Epithelial cell of proximal tubule (primary cell): ENCODE measurements at regions not wholly inside any gene's neighbourhood (a gene's known extent, or its start where the extent isn't known, plus 50 kb on each side); places are given as distances from the start of the nearest gene placed in this dataset.

ENCODE experiments used
- DNase-seq: peaks from one replicate; pipeline ENCODE4 v3.0.0-alpha.2; 2011; ENCODE audit warnings: low read depth
- H3K4me3 ChIP-seq: 2 replicates; pipeline ENCODE4 v1.5.1; 2011; ENCODE audit warnings: low read depth, mild to moderate bottlenecking, low read length
- TF ChIP-seq, protein P1 (sequence below): conservative IDR thresholded peaks from 2 replicates; pipeline ENCODE4 v1.5.1; 2012; ENCODE audit warnings: low read depth, mild to moderate bottlenecking, low read length

DNA sequence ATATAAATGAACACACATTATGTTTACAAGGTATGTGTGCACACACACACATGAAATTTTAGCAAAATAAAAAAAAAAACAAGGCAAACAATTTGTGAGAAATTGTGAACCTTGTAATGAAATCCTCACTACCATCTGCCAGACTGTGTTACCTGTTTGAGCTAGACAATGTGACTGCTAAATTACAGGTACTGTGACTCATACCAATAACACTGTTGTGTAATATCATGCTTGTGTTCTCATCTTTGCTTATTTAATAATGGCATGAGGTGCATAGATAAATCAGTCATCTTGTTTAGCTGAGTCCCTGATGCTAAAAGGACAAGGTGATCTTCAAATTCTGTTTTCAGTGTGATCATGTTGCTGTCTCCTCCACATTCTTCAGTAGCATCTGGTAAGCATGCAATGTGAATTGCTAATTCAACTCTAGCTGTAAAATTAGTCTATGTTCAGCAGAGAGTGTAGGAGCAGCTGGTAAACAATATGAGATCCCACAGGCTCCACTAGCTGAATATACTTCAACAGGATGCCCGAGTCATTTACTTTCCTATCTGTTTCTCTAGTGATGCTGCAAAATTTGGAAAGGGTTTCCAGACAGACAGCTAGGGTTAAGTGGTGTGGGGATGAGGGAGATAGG, 966.3 kb upstream of the C9orf72 start:
- TF ChIP-seq, protein P1, sequence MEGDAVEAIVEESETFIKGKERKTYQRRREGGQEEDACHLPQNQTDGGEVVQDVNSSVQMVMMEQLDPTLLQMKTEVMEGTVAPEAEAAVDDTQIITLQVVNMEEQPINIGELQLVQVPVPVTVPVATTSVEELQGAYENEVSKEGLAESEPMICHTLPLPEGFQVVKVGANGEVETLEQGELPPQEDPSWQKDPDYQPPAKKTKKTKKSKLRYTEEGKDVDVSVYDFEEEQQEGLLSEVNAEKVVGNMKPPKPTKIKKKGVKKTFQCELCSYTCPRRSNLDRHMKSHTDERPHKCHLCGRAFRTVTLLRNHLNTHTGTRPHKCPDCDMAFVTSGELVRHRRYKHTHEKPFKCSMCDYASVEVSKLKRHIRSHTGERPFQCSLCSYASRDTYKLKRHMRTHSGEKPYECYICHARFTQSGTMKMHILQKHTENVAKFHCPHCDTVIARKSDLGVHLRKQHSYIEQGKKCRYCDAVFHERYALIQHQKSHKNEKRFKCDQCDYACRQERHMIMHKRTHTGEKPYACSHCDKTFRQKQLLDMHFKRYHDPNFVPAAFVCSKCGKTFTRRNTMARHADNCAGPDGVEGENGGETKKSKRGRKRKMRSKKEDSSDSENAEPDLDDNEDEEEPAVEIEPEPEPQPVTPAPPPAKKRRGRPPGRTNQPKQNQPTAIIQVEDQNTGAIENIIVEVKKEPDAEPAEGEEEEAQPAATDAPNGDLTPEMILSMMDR = no peak
- H3K4me3 ChIP-seq = no peak overlapping the region
- no peak for DNase-seq

DNA sequence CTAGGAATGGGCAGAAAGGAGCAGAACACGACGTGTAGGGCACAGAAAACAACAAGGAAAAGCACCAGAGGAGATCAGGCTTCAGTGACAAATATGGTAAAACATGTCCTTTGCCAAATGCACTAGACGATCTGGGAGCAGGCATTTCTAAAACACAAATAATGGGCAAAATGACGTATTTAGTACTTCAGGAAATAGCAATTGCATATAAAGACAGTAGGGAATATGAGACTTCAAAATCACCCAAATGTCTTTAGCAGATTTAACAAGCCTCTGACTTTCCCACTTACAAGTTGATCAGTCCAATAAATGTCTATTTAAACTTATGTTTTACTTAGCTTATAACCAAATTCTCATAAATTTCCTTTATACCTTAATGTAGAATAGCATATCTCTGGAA, 969.6 kb upstream of the C9orf72 start:
- H3K4me3 ChIP-seq = no peak overlapping the region
- TF ChIP-seq, protein P1 = no peak
- no peak for DNase-seq

DNA sequence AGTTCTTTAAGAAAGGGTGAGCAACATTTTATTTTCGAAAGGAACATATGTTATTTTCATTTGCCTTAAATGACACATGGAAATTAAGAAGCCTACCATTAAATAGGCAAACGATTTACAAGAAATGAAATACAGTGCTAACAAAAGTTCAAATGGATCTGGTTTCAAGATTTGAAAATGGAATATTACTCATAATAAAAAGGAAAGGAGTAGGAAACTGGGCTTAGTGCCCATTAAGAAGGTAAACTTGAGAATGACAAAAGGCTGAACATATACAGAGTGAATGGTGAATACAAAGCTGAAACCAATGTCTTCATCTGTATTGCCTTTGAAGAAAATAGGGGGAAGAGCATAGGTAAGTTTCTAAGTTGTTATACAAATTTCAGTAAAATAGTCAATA, 974.2 kb upstream of the C9orf72 start:
- no peak for DNase-seq
- TF ChIP-seq, protein P1 = no peak
- H3K4me3 ChIP-seq = no peak overlapping the region

DNA sequence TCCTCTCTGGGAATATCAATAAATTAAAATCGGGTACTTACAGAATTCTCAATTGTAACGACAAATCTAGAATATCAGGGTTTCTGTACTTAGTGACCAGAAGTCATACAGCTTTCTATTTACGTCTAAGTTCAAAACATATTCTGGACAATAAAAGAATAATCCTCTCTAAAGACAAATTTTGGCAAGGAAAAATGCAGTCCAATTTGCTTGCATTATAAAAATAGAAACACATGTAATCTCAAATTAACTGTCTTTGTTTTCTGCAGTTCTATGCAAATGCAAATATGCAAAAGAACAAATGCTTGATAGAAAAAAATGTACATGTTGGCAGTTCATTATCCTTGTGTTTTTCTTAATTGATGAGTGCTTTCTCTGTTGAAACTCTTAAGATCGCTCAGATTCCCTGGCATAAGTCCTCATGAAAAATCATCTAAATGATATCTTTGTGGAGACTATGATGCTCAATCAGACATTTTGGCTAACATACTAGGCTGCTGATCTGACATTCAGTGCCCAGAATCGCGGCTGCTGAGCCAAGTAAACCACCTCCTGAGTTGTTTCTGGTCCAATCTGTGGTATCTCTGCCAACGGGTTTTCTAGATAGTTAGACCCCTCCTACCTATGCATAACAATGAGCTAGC, 990.1 kb upstream of the C9orf72 start:
- DNase-seq = no peak
- H3K4me3 ChIP-seq = no peak overlapping the region
- TF ChIP-seq, protein P1 = no peak

DNA sequence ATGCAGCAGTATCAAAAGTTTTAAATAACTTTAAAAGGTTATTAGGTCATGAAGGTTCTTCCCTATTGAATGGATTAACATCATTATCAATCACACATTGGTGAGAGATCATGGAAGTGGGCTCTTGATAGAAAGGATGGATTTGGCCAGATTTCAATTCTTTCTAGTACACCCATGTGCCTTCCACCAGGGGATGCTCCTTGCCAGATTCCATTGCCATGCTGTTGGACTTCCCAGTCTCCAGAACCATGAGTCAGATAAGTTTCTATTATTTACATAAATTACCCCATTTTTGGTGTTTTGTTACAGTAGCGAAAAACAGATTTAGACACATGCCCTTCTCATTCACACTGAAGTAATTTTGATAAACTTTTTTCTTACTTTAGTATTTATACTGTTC, 1010.6 kb upstream of the C9orf72 start:
- TF ChIP-seq, protein P1 = no peak
- no peak overlapping the region for H3K4me3 ChIP-seq
- DNase-seq = no peak

DNA sequence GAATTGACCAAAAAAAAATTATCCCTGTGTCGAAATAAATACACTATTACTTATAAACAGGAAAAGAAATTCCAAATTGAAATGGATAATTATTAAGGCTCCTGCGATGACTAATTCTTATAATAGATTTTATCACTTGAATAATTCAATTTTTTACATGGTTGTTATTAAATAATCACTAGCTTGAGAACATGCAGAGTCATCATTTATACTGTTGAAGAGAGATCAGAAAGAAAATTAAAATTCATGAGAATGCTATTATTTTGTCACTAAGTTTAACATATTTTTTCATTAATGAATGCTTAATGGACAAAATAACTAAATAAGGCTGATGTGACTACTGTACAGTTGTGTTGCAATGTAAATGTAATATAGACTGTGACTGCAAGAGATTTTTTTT, 1011.3 kb upstream of the C9orf72 start:
- no peak for DNase-seq
- H3K4me3 ChIP-seq = no peak overlapping the region
- TF ChIP-seq, protein P1 = no peak

DNA sequence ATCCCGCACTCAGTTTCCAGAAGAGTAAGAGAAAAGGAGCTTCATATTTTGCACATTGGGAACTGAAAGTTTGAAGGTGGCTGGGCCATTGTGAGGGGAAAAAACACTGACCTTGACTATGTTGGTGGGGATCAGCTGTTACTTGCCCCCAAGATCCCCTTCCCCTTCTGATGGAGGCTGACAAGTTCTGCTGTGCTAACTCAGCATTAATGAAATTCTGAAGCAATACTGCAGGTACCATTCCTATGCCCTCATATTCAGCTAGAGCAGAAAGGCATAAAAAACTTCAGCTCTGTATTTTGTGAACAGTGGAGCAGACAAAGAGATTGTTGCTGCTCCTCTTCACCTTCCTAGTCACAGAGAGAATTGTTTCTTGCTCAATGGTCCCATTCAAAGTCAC, 1013.8 kb upstream of the C9orf72 start:
- H3K4me3 ChIP-seq = no peak overlapping the region
- TF ChIP-seq, protein P1 = no peak
- DNase-seq = no peak
